Chondrocyte (in vitro differentiated cells): ENCODE measurements at regions not wholly inside any gene's neighbourhood (a gene's known extent, or its start where the extent isn't known, plus 50 kb on each side); places are given as distances from the start of the nearest gene placed in this dataset.

Source experiments
- DNase-seq: peaks from one replicate; pipeline ENCODE4 v3.0.0; 2021; ENCODE audit warnings: mixed read lengths, low spot score
- H3K27ac Mint-ChIP-seq: one replicate; pipeline ENCODE4 v1.8.0; 2021; ENCODE audit warnings: mild to moderate bottlenecking, moderate library complexity, mixed read lengths; ENCODE audit not compliant: unreplicated experiment
- H3K27me3 Mint-ChIP-seq: 2 replicates; pipeline ENCODE4 v1.8.0; 2021; ENCODE audit warnings: low read depth, mixed read lengths
- H3K36me3 Mint-ChIP-seq: 2 replicates; pipeline ENCODE4 v1.8.0; 2021; ENCODE audit warnings: low read depth, mixed read lengths
- H3K4me1 Mint-ChIP-seq: 2 replicates; pipeline ENCODE4 v1.8.0; 2021; ENCODE audit warnings: low read depth, mild to moderate bottlenecking, mixed read lengths
- H3K4me3 Mint-ChIP-seq: one replicate; pipeline ENCODE4 v1.8.0; 2021; ENCODE audit warnings: mild to moderate bottlenecking, moderate library complexity, mixed read lengths; ENCODE audit not compliant: unreplicated experiment
- H3K9me3 Mint-ChIP-seq: 2 replicates; pipeline ENCODE4 v1.8.0; 2021; ENCODE audit warnings: low read depth, mixed read lengths
- TF ChIP-seq, protein P1 (sequence below): fragments of 200-600 bp; sonication (generic); IDR thresholded peaks from 2 replicates; pipeline ENCODE4 v1.5.0; 2021; ENCODE audit warnings: antibody characterized with exemption, mild to moderate bottlenecking, moderate library complexity

GRCh38 chr5:87770016-87770570 lies 357.4 kb upstream of the CCNH start:
- no peaks in the 10 kb centered on the region for H3K9me3 Mint-ChIP-seq
- H3K27ac Mint-ChIP-seq: no peak overlapping the region
- no peaks in the 10 kb centered on the region for H3K36me3 Mint-ChIP-seq
- no peaks in the 10 kb centered on the region for H3K4me1 Mint-ChIP-seq
- H3K27me3 Mint-ChIP-seq: peaks cover 18% of the 10 kb centered on the region
- DNase-seq: no peak
- H3K4me3 Mint-ChIP-seq: no peak overlapping the region
- TF ChIP-seq, protein P1, sequence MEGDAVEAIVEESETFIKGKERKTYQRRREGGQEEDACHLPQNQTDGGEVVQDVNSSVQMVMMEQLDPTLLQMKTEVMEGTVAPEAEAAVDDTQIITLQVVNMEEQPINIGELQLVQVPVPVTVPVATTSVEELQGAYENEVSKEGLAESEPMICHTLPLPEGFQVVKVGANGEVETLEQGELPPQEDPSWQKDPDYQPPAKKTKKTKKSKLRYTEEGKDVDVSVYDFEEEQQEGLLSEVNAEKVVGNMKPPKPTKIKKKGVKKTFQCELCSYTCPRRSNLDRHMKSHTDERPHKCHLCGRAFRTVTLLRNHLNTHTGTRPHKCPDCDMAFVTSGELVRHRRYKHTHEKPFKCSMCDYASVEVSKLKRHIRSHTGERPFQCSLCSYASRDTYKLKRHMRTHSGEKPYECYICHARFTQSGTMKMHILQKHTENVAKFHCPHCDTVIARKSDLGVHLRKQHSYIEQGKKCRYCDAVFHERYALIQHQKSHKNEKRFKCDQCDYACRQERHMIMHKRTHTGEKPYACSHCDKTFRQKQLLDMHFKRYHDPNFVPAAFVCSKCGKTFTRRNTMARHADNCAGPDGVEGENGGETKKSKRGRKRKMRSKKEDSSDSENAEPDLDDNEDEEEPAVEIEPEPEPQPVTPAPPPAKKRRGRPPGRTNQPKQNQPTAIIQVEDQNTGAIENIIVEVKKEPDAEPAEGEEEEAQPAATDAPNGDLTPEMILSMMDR: no peak

DNA sequence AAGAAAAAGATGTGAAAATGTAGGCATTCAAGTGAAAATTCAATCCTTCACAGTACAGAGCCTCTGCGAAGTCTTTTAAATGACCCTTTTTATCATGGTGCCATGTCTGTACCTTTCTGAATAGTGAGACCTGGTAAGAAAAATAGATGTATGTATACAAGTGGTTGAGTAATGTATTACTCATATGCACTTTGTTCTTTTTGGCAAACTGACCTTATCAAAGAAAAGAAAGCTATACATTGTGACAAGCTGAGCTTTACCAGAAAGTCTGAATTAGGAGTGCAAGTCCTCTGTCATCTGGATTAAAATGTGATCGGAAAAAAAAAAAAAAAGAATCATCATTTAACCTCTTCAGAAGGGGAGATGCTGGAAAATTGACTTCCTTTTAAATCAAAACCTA lies 356.4 kb upstream of the CCNH start:
- Mint-ChIP-seq H3K27ac (no peak overlapping the region), H3K4me3 (no peak overlapping the region), H3K27me3 (peaks cover 20% of the 10 kb centered on the region), H3K9me3 (no peaks in the 10 kb centered on the region), H3K36me3 (no peaks in the 10 kb centered on the region), H3K4me1 (no peaks in the 10 kb centered on the region)
- DNase-seq: no peak
- TF ChIP-seq, protein P1: no peak

- no peaks in the 10 kb centered on the region for H3K9me3 Mint-ChIP-seq
- no peaks in the 10 kb centered on the region for H3K4me1 Mint-ChIP-seq
- no peak for DNase-seq
- no peak overlapping the region for H3K27ac Mint-ChIP-seq
- H3K27me3 Mint-ChIP-seq: peaks cover 21% of the 10 kb centered on the region
- TF ChIP-seq, protein P1: no peak
- H3K4me3 Mint-ChIP-seq: no peak overlapping the region
- H3K36me3 Mint-ChIP-seq: no peaks in the 10 kb centered on the region
These were observed 355.5 kb upstream of the CCNH start for GRCh38 chr5:87768190-87768589.

DNA sequence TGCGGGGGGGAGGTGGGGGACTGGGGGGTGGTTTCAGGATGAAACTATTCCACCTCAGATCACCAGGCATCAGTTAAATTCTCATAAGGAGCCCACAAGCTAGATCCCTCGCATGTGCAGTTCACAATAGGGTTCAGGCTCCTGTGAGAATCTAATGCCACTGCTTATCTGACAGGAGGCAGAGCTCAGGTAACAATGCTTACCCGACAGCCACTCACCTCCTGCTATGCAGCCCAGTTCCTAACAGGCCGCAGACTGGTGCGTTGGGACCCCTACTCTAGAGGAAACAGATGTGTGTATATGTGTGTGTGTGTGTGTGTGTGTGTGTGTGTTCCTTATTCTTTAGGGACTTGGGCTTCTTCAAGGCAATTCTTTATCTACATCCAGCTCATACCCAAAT lies 352.3 kb upstream of the CCNH start:
- no peaks in the 10 kb centered on the region for H3K4me1 Mint-ChIP-seq
- no peak overlapping the region for H3K27ac Mint-ChIP-seq
- peaks cover 27% of the 10 kb centered on the region for H3K27me3 Mint-ChIP-seq
- DNase-seq: peak; percentile 19
- no peaks in the 10 kb centered on the region for H3K9me3 Mint-ChIP-seq
- no peak overlapping the region for H3K4me3 Mint-ChIP-seq
- no peaks in the 10 kb centered on the region for H3K36me3 Mint-ChIP-seq
- TF ChIP-seq, protein P1: no peak

DNA sequence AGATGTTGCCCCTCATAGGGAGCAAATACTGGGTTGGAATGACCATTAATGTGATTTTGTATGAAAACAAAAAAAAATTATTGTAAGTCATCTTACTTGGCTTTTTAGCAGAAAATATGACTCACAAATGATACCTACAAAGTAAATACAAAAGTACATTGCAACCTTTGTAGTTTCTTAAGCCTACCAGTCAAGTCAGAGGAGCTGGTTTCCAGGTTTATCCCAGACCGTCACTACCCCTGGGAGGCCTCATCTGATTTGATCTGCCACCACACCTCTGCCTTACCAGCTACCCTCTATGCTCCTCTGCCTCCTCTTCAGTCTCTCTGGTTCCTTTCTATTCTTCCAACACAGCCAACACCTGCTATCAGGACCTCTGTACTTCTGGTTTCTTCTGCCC lies 349.9 kb upstream of the CCNH start:
- no peaks in the 10 kb centered on the region for H3K36me3 Mint-ChIP-seq
- H3K4me1 Mint-ChIP-seq: no peaks in the 10 kb centered on the region

More for the DNA sequence above, 349.9 kb upstream of the CCNH start:
- DNase-seq: no peak
- Mint-ChIP-seq H3K9me3 (peaks cover 7% of the 10 kb centered on the region), H3K27ac (no peak overlapping the region), H3K27me3 (peaks cover 20% of the 10 kb centered on the region), H3K4me3 (no peak overlapping the region)
- TF ChIP-seq, protein P1: no peak
